Pulmonary artery endothelial cell (primary cell): ENCODE measurements at regions not wholly inside any gene's neighbourhood (a gene's known extent, or its start where the extent isn't known, plus 50 kb on each side); places are given as distances from the start of the nearest gene placed in this dataset.

Experiments
- DNase-seq: peaks from one replicate; pipeline ENCODE4 v3.0.0-alpha.2; 2011; ENCODE audit warnings: low read depth, low spot score

GRCh38 chr1:30299393-30299792, 424.0 kb downstream of the MATN1 start:
- no peak for DNase-seq

DNA sequence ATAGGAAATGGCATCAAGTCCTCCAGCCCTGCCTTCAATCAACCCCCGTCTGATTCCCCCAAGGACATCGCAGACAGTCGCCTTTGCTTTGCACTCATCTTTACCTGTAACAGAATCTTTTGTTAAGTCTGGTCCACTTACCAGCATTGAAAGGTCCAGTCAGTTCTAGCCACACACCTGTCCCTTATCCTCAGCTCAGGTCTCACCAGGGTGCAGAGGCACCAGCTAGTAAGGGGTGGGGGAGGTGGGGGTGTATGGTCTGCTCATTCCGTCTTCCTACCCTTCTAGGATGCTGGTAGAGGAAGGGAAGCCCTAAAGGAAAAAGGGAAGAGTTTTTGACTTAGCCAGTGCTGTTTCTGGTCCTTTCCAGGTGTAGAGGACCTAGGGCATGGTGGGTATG, 427.7 kb downstream of the MATN1 start:
- DNase-seq = no peak

GRCh38 chr1:30295266-30295665, 428.1 kb downstream of the MATN1 start:
- DNase-seq = no peak

DNA sequence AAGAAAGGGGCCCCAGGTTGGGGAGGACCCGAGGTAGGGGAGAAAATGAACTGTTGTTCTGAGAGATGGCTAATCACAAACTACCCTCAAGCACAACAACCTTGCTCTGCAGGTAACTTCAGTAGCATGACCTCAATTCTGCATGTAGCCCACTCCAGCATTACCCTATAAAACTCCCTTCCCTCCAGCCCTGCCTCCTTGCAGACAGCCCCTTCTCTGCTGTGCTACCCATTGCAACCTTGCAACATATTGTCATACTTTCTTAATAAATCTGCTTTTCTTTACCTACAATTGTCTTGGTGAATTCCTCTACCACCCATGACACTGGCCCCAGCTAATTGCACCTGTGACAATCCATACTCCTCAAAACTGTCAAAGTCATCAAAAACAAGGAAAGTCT, 428.9 kb downstream of the MATN1 start:
- DNase-seq = no peak

- no peak for DNase-seq
Measured at GRCh38 chr1:30292451-30292850, 430.9 kb downstream of the MATN1 start.

GRCh38 chr1:30291526-30291925, 431.9 kb downstream of the MATN1 start:
- DNase-seq = no peak

DNA sequence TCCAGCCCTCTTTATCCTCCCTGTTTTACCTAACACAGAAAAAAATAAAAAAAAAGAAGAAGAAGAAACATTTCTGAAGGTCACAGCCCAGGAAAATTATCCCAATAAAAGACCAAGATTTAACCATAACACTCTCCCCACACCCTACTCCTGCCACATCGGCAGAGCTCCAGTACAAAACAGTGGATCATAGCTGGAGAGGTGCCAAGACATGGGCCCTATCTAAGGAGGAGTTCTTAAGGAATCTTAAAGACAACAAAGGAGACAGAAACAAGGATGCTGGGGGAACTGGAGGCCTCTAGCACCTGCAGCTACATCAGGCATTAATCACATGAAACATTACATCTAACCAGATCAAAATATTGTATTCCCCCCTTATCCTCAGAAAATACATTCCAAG, 432.8 kb downstream of the MATN1 start:
- no peak for DNase-seq

DNA sequence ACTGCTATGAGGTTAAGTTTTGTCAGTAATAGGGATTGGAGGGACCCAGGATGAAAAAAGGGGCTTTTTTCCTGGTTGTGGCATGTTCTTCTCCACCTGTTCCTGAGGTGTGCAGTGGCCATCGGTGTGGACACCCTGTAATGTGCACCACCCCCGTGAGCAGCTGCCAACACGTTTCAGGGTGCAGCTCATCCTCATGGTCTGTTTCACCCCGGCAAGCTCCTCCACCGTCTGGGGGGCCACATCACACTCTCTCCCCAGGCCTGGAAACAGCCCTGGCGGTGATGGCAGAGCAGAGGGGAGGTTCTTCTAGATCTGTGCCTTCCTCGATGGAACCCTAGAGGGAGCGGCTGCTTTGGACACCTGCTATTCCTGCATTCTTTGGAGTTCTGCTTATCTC, 435.4 kb downstream of the MATN1 start:
- no peak for DNase-seq

GRCh38 chr1:30286988-30287839, 436.2 kb downstream of the MATN1 start:
- no peak for DNase-seq

DNA sequence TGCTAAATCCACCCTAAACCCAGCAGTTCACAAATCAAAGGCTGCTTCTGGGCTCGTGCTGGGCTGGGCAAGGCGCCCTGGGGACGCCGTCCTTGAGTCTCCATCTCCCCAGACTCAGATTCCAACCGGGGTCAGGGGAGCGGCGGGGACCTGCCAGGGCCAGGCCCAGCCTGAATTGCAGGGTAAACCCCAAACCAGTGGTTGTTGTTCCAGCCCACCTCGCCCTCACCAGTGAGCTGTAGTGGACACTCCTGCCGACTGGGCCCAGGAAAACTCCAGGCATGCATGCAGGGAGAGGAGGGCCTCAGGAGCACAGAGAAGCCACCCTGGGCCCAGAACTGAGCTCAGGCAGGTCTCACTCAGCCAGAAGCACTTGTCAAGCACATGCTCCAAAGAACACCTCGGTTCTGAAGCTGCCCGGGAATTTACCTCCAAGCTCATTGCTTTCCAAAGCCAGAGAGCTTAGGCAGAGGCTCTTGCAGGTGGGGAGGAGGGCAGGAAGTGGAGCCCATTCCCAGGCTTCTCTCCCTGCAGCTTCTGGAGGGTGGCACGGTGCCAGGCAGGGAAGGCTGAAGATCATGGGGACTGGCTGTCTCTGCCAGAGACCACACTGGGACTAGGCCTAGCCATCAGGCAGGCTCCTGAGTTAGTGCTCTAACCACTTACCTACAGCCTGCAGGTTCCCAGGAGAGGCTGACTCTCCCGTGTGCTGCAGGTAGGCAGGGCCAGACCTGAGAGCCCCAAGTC, 437.0 kb downstream of the MATN1 start:
- DNase-seq = no peak

- no peak for DNase-seq
Measured at GRCh38 chr1:30285501-30285932, 437.9 kb downstream of the MATN1 start.

- no peak for DNase-seq
Measured at GRCh38 chr1:30284728-30285475, 438.5 kb downstream of the MATN1 start.

- DNase-seq = no peak
Measured at GRCh38 chr1:30284226-30284625, 439.2 kb downstream of the MATN1 start.

DNA sequence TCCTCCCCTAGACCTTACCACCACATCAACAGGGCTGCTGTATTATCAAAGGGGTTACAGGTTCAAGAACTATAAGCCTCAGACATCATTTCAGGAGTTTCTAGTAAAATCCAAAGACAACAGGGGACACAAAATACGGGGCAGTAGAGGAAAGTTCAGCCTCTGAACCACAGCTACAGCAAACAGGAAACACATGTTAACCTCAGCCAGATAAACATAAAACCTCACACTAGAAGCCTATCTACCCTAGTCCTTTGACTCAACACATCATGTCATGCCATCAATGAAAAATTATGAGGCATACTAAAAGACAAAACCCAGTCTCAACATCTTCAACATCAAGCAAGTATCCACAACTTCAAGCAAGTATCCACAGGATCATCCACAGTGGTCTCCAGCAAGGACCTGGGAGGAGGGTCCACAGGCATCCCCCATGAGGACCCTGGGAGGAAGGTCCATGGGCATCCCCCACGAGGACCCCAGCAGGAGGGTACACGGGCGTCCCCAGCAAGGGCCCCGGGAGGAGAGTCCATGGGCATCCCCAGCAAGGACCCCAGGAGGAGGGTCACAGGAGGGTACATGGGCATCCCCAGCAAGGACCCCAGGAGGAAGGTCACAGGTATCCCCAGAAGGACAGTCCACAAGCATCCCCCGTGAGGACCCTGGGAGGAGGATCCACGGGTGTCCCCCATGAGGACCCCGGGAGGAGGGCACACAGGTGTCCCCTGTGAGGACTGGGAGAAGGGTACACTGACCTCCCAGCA, 440.0 kb downstream of the MATN1 start:
- no peak for DNase-seq

DNA sequence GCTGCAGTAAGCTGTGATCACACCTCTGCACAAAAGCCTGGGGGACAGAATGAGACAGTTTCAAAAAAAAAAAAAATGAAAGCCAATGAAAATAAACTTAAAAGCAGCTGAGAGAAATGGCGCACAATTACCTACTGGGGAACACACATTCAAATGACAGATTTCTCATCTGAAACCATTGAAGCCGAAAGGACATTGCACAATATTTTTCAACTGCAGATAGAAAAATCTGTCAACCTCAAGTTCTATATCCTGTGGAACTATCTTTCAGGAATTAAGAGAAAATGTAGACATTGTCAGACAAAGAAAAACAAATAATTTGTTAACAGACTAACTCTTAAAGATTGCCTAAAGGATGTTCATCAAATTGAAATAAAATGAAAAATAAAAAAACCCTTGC, 442.8 kb downstream of the MATN1 start:
- no peak for DNase-seq

DNA sequence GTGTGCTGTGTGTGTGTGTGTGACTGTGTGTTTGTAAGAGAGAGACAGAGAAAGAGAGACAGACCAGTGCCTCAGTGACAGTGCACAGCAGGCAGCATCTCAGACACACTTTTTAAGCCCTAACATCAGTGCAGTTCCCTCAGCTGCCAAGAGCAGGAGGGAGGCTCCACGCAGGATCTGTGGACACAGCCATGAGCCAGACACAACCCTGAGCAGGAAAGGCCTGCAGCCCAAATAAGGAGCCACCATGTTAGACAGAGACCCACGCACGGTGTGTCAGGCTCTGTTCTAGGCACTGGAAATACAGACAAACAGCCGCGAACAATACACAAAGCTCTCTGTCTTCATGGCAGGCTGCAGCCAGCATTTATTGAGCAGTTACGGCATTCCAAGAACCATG, 445.5 kb downstream of the MATN1 start:
- no peak for DNase-seq

DNA sequence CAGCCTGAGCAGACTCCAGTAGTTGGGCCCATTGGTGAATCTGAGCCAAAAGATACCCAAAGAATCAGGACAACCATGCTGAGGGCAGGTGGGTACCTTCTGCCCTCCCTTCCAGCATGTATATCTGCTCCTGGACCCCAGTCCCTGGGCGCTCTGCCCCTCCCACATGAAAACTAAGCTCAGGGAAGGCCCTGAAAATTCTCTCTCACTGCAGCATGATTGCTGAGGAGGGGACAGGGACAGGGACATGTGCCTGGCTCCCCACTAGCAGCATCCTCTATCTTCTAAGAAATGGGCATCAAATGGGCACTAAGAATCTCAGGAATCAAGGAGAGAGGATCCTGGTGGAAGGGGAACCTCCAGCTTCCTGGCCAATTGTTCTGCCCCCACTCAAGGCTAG, 446.0 kb downstream of the MATN1 start:
- DNase-seq = no peak

GRCh38 chr1:30275926-30276764, 447.2 kb downstream of the MATN1 start:
- DNase-seq = no peak

DNA sequence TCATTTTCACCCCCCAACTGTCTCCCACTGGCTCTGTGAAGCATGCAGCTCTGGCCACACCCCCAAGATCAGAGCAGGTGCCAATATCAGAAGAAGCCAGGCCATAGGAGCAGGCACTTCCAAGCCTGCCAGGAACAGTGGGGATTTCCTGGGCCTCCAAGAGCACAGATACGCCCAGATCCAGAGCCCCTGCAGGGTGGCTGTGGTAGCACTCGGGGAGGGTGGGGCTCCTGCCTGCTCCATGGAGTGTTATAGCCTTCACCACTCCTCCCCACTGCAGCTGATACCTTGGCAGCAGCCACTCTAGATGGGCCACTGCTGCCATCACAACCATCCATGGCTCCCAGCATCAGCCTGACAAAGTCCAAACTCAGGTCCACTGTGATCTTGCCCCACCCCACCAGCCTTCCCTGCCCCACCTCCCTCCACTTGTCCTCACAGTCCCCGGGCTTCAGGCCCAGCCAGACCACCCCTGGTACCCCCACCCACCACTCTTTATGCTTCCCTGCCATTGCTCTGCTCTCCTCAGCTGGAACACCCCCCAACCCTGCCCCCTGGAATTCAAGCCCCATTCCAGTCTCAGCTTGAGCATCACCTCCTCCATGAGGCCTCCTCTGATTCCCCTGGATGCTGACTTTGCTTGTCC, 448.3 kb downstream of the MATN1 start:
- no peak for DNase-seq
